CD14-positive monocyte (primary cell): ENCODE measurements at regions not wholly inside any gene's neighbourhood (a gene's known extent, or its start where the extent isn't known, plus 50 kb on each side); places are given as distances from the start of the nearest gene placed in this dataset.

Experiments used
- DNase-seq, 3 donors: peaks; one replicate each; pipeline ENCODE4 v3.0.0-alpha.2; 2011 to 2022
- H2AFZ ChIP-seq: 2 replicates; pipeline ENCODE4 v1.6.0; 2012; ENCODE audit warnings: mild to moderate bottlenecking, low read depth, low read length, inconsistent platforms; ENCODE audit not compliant: insufficient read depth, poor library complexity, severe bottlenecking
- H3K27ac ChIP-seq, 2 donors: 1 replicate in 1 of 2; 2 replicates in 1 of 2; pipeline ENCODE4 v1.5.1; 2012 to 2013; ENCODE audit warnings: low read length in 2 of 2, control low read depth in 1 of 2, inconsistent platforms in 1 of 2, low read depth in 1 of 2, mild to moderate bottlenecking in 1 of 2
- H3K27me3 ChIP-seq, 2 donors: one replicate each; pipeline versions ENCODE4 v1.6.0 to v1.6.1; 2011 to 2013; ENCODE audit warnings: low read length in 2 of 2; ENCODE audit not compliant: control insufficient read depth in 2 of 2, insufficient read depth in 2 of 2
- H3K36me3 ChIP-seq, 2 donors: replicated peaks in 1 of 2; 1 replicate in 1 of 2; 2 replicates in 1 of 2; pipeline versions ENCODE4 v1.5.1 to v1.6.1; 2012 to 2013; ENCODE audit warnings: low read length in 2 of 2, control low read depth in 1 of 2, inconsistent platforms in 1 of 2, mild to moderate bottlenecking in 1 of 2; ENCODE audit not compliant: insufficient read depth in 2 of 2, control insufficient read depth in 1 of 2
- H3K4me1 ChIP-seq, 2 donors: 1 replicate in 1 of 2; 2 replicates in 1 of 2; pipeline versions ENCODE4 v1.5.1 to v1.6.1; 2012 to 2013; ENCODE audit warnings: low read length in 2 of 2, control low read depth in 1 of 2, inconsistent platforms in 1 of 2, mild to moderate bottlenecking in 1 of 2, moderate library complexity in 1 of 2; ENCODE audit not compliant: insufficient read depth in 2 of 2, control insufficient read depth in 1 of 2
- H3K4me2 ChIP-seq: replicated peaks from 2 replicates; pipeline ENCODE3; 2012; ENCODE audit warnings: low read length, moderate library complexity, mild to moderate bottlenecking; ENCODE audit not compliant: poor library complexity, severe bottlenecking; ENCODE audit errors: extremely low read depth
- H3K4me3 ChIP-seq, 3 experiments: fragments of 200-600 bp in 1 of 3; sonication (generic) in 1 of 3; replicated peaks in 1 of 3; 1 replicate in 2 of 3; 2 replicates in 1 of 3; pipeline ENCODE4 v1.5.1; 2011 to 2013; ENCODE audit warnings: low read length in 3 of 3, mild to moderate bottlenecking in 3 of 3, control low read depth in 2 of 3, low read depth in 2 of 3, inconsistent platforms in 1 of 3, moderate library complexity in 1 of 3
- H3K79me2 ChIP-seq: 2 replicates; pipeline ENCODE4 v1.6.0; 2012; ENCODE audit warnings: mild to moderate bottlenecking, control low read depth, inconsistent platforms, low read length, moderate library complexity; ENCODE audit not compliant: insufficient read depth
- H3K9ac ChIP-seq: 2 replicates; pipeline ENCODE4 v1.6.0; 2017; ENCODE audit warnings: low read length, mild to moderate bottlenecking; ENCODE audit not compliant: insufficient read depth, poor library complexity, severe bottlenecking
- H3K9me3 ChIP-seq, 2 donors: replicated peaks in 1 of 2; 1 replicate in 1 of 2; 2 replicates in 1 of 2; pipeline versions ENCODE4 v1.5.1 to v1.6.1; 2012 to 2013; ENCODE audit warnings: low read length in 2 of 2, control low read depth in 1 of 2; ENCODE audit not compliant: control insufficient read depth in 1 of 2, insufficient read depth in 1 of 2
- H4K20me1 ChIP-seq: 2 replicates; pipeline ENCODE4 v1.6.0; 2012; ENCODE audit warnings: mild to moderate bottlenecking, low read length, control low read depth, moderate library complexity; ENCODE audit not compliant: insufficient read depth
- H3K27ac Mint-ChIP-seq, 7 donors: one replicate each; pipeline ENCODE4 v1.8.0; 2020; ENCODE audit warnings: mild to moderate bottlenecking in 7 of 7, mixed read lengths in 7 of 7, moderate library complexity in 6 of 7, inconsistent platforms in 2 of 7
- H3K27me3 Mint-ChIP-seq, 3 donors: one replicate each; pipeline ENCODE4 v1.8.0; 2021 to 2022; ENCODE audit warnings: low read depth in 3 of 3, mild to moderate bottlenecking in 3 of 3, mixed read lengths in 3 of 3, moderate library complexity in 3 of 3, inconsistent platforms in 1 of 3
- H3K36me3 Mint-ChIP-seq, 2 donors: one replicate each; pipeline ENCODE4 v1.8.0; 2020; ENCODE audit warnings: mixed read lengths in 2 of 2, inconsistent platforms in 1 of 2, mild to moderate bottlenecking in 1 of 2
- H3K4me1 Mint-ChIP-seq: one replicate; pipeline ENCODE4 v1.8.0; 2020; ENCODE audit warnings: mild to moderate bottlenecking, mixed read lengths
- H3K4me3 Mint-ChIP-seq, 2 donors: one replicate each; pipeline ENCODE4 v1.8.0; 2020; ENCODE audit warnings: mild to moderate bottlenecking in 2 of 2, mixed read lengths in 2 of 2, moderate library complexity in 1 of 2
- H3K9me3 Mint-ChIP-seq, 7 donors: one replicate each; pipeline ENCODE4 v1.8.0; 2020 to 2022; ENCODE audit warnings: mixed read lengths in 7 of 7, mild to moderate bottlenecking in 6 of 7, moderate library complexity in 6 of 7, inconsistent platforms in 2 of 7
- WGBS: methylation state at CpG from one replicate; pipeline ENCODE4 v1.1.5; 2013; ENCODE audit warnings: missing lambda C conversion rate; ENCODE audit not compliant: insufficient coverage; 5-methylcytosine and 5-hydroxymethylcytosine counted together
- intact Hi-C, 2 donors: fragments of 100-400 bp; cut with micrococcal nuclease; formaldehyde crosslinking; loops; one replicate each; pipeline versions ENCODE4 v1.15.0 to v1.15.1; 2023
- TF ChIP-seq, protein P1 (sequence below): fragments of 200-600 bp; IDR thresholded peaks from one replicate; pipeline ENCODE4 v1.8.0; 2022; ENCODE audit warnings: antibody characterized with exemption, mild to moderate bottlenecking

DNA sequence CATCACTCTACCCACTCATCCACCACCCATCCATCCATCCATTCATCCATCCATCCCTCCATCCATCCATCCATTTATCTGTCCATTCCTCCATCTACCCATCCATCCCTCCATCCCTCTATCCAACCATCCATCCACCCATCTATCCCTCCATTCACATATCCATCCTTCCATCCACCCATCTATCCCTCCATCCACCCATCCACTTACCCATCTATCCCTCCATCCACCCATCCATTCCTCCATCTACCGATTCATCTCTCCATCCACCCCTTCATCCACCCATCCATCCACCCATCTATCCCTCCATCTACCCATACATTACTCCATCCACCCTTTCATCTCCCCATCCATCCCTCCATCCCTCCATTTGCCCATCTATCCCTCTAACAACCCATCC, 239.6 kb upstream of the SHH start:
- TF ChIP-seq, protein P1, sequence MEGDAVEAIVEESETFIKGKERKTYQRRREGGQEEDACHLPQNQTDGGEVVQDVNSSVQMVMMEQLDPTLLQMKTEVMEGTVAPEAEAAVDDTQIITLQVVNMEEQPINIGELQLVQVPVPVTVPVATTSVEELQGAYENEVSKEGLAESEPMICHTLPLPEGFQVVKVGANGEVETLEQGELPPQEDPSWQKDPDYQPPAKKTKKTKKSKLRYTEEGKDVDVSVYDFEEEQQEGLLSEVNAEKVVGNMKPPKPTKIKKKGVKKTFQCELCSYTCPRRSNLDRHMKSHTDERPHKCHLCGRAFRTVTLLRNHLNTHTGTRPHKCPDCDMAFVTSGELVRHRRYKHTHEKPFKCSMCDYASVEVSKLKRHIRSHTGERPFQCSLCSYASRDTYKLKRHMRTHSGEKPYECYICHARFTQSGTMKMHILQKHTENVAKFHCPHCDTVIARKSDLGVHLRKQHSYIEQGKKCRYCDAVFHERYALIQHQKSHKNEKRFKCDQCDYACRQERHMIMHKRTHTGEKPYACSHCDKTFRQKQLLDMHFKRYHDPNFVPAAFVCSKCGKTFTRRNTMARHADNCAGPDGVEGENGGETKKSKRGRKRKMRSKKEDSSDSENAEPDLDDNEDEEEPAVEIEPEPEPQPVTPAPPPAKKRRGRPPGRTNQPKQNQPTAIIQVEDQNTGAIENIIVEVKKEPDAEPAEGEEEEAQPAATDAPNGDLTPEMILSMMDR = no peak
- no peak overlapping the region for H3K27ac ChIP-seq
- H3K79me2 ChIP-seq = no peaks in the 10 kb centered on the region
- peak overlapping the region in 1 of 2 donors; percentile 12 for H3K4me3 Mint-ChIP-seq
- no peaks in the 10 kb centered on the region for H3K9me3 ChIP-seq
- no peak overlapping the region for H3K4me2 ChIP-seq
- no peaks in the 10 kb centered on the region for H3K4me1 Mint-ChIP-seq
- intact Hi-C loops = no loop called here
- no peak for DNase-seq
- H3K36me3 ChIP-seq = no peaks in the 10 kb centered on the region
- no peaks in the 10 kb centered on the region for H3K4me1 ChIP-seq
- H3K4me3 ChIP-seq = no peak overlapping the region
- H3K27ac Mint-ChIP-seq = no peak overlapping the region
- H3K36me3 Mint-ChIP-seq = no peaks in the 10 kb centered on the region
- no peak overlapping the region for H2AFZ ChIP-seq
- H3K9me3 Mint-ChIP-seq = peaks cover 0 to 9% (median 3%) of the 10 kb centered on the region in 7 donors
- peaks cover 0 to 7% (median 3%) of the 10 kb centered on the region in 3 donors for H3K27me3 Mint-ChIP-seq
- 96% methylated on average over 1 of the region's 1 CpG for WGBS
- H3K9ac ChIP-seq = no peak overlapping the region
- no peaks in the 10 kb centered on the region for H3K27me3 ChIP-seq
- no peaks in the 10 kb centered on the region for H4K20me1 ChIP-seq

DNA sequence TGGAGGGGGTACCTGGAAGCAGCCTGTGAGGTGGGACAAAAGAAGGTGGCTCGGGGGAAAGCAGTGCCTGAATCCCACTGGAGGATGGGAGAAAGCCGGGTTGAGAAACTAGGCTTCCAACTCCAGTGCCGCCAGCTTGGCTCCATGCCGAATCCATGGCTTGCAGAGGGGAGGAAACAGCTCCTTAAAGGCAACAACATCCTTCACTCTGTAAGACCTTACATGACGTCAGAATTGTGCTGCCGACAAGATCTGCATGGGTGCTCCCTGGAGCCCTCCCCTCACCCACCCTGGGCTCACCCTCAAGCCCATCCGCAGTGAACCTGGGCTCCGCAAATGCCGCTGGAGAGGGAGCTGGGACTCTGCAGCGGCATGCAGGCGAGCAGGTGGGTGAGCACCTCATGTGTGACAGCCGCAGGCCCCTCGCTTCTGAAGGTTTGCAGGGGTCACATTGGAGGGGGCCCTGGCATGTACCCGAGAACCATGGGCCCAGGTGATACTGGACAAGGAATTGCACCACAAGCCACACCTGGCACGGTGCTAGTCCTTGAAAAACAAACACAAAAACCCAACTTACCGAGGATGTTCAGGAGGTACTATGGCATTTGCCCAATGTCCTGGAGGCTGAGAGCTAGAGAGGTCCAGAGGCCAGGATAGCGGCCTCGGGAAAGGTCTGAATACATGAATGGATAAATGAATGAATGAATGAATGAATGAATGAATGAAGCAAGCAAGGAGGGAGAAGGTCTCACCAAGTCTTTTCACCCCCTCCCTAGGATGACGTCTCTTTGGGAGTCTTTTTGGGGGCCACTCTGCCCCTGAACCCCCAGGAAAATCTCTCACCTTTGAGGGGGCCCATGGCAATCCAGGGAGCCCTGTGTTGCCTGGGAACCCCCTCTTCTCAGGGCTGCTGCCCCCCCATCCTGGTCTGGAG, 238.6 kb upstream of the SHH start:
- Histone ChIP-seq H3K4me2 (no peak overlapping the region), H3K27ac (no peak overlapping the region), H3K27me3 (no peaks in the 10 kb centered on the region), H3K36me3 (no peaks in the 10 kb centered on the region), H4K20me1 (no peaks in the 10 kb centered on the region), H3K9ac (no peak overlapping the region), H3K79me2 (no peaks in the 10 kb centered on the region), H3K4me1 (no peaks in the 10 kb centered on the region), H2AFZ (no peak overlapping the region), H3K9me3 (no peaks in the 10 kb centered on the region), H3K4me3 (no peak overlapping the region)
- TF ChIP-seq, protein P1 = no peak
- Mint-ChIP-seq H3K9me3 (peaks cover 0 to 9% (median 7%) of the 10 kb centered on the region in 7 donors), H3K36me3 (no peaks in the 10 kb centered on the region), H3K4me3 (no peak overlapping the region), H3K27me3 (peaks cover 0 to 7% (median 2%) of the 10 kb centered on the region in 3 donors), H3K4me1 (no peaks in the 10 kb centered on the region), H3K27ac (no peak overlapping the region)
- DNase-seq = no peak
- intact Hi-C loops = no loop called here
- WGBS = 86% methylated on average over 14 of the region's 19 CpGs
